Neutrophil (primary cell): ENCODE measurements at regions not wholly inside any gene's neighbourhood (a gene's known extent, or its start where the extent isn't known, plus 50 kb on each side); places are given as distances from the start of the nearest gene placed in this dataset.

Source experiments
- H3K27ac ChIP-seq: fragments of 200-600 bp; sonication (generic); 2 replicates; pipeline ENCODE4 v1.5.1; 2016; ENCODE audit warnings: mild to moderate bottlenecking, moderate library complexity
- H3K27me3 ChIP-seq: fragments of 200-600 bp; sonication (generic); 2 replicates; pipeline ENCODE4 v1.6.0; 2016; ENCODE audit warnings: mild to moderate bottlenecking
- H3K36me3 ChIP-seq: fragments of 200-600 bp; sonication (generic); 2 replicates; pipeline ENCODE4 v1.5.1; 2017
- H3K4me1 ChIP-seq, 2 experiments: fragments of 200-600 bp in 1 of 2; sonication (generic) in 1 of 2; 1 replicate in 1 of 2; 2 replicates in 1 of 2; pipeline versions ENCODE4 v1.5.1 to v1.6.1; 2013 to 2016; ENCODE audit warnings: low read depth in 1 of 2, low read length in 1 of 2, mild to moderate bottlenecking in 1 of 2, moderate library complexity in 1 of 2; ENCODE audit not compliant: control insufficient read depth in 1 of 2, insufficient read depth in 1 of 2
- H3K4me3 ChIP-seq, 2 experiments: fragments of 200-600 bp in 1 of 2; sonication (generic) in 1 of 2; 1 replicate in 1 of 2; 2 replicates in 1 of 2; pipeline ENCODE4 v1.5.1; 2013 to 2016; ENCODE audit warnings: low read depth in 1 of 2, low read length in 1 of 2, mild to moderate bottlenecking in 1 of 2, moderate library complexity in 1 of 2
- H3K9me3 ChIP-seq: fragments of 200-600 bp; sonication (generic); 2 replicates; pipeline ENCODE4 v1.5.1; 2016
- TF ChIP-seq, protein P1 (sequence below): fragments of 200-600 bp; sonication (generic); IDR thresholded peaks from 2 replicates; pipeline ENCODE4 v1.5.1; 2016; ENCODE audit warnings: antibody characterized with exemption

DNA sequence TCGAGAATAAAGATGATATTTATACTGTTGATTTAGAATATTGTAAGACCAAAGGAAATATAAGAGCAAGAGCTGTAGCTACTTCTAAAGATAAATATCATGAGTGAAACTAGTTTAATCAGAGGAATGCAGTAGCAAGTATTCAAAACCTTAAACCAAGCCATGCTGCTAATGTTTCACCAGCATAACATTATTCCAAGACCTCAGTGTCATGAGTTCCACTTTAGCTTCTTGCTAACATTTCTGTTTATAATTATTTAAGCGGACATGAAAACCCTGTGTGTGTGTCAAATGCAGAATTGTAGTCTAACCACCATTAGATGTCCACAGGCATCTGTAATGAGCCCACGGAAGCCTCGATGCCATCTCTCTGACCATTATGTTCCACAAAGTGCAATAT, 752.6 kb upstream of the MARCKS start:
- Histone ChIP-seq H3K27ac (no peak overlapping the region), H3K4me1 (no peaks in the 10 kb centered on the region), H3K4me3 (no peak overlapping the region), H3K9me3 (no peaks in the 10 kb centered on the region), H3K27me3 (no peaks in the 10 kb centered on the region), H3K36me3 (no peaks in the 10 kb centered on the region)
- TF ChIP-seq, protein P1, sequence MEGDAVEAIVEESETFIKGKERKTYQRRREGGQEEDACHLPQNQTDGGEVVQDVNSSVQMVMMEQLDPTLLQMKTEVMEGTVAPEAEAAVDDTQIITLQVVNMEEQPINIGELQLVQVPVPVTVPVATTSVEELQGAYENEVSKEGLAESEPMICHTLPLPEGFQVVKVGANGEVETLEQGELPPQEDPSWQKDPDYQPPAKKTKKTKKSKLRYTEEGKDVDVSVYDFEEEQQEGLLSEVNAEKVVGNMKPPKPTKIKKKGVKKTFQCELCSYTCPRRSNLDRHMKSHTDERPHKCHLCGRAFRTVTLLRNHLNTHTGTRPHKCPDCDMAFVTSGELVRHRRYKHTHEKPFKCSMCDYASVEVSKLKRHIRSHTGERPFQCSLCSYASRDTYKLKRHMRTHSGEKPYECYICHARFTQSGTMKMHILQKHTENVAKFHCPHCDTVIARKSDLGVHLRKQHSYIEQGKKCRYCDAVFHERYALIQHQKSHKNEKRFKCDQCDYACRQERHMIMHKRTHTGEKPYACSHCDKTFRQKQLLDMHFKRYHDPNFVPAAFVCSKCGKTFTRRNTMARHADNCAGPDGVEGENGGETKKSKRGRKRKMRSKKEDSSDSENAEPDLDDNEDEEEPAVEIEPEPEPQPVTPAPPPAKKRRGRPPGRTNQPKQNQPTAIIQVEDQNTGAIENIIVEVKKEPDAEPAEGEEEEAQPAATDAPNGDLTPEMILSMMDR, result no peak

DNA sequence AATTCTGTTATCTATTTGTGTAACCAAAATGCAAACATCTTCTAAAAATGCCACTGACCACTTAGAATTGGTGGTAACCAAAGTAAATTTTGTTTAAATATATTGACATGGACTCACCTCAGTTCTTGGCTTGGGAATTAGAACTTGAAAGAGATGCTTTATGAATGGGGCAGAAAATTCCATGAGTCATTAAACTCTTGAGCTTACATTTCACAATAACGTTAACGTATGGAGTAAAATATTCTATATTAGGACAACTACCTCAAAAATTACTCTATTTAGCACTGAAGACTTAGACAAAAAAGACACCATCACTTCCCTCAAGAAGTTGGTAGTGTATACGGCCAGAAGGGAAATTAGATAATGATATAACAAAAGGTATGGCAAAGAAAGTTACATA, 752.2 kb upstream of the MARCKS start:
- H3K27me3 ChIP-seq, result no peaks in the 10 kb centered on the region
- H3K9me3 ChIP-seq, result no peaks in the 10 kb centered on the region
- H3K36me3 ChIP-seq, result no peaks in the 10 kb centered on the region
- H3K4me1 ChIP-seq, result no peaks in the 10 kb centered on the region
- no peak overlapping the region for H3K4me3 ChIP-seq
- H3K27ac ChIP-seq, result no peak overlapping the region
- TF ChIP-seq, protein P1, result no peak

DNA sequence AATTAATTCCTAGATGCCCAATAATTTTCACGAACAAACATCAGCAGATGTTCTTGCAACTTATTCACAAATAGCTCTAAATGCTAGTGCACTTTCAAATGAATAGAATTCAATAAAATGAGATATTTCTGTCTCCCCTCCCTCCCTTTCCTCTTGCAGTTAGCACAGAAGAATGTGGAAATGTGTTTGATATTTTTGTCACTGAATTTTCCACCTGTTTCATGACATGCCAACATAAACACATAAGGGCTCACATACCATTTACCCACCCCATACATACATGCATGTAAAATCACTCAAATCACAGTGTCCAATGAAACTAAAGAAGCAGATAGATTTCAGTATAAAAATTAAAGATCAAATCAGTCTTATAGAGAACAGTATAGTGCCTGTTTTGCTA, 746.9 kb upstream of the MARCKS start:
- Histone ChIP-seq H3K27me3 (no peaks in the 10 kb centered on the region), H3K9me3 (no peaks in the 10 kb centered on the region), H3K4me1 (peaks cover 0 to 13% of the 10 kb centered on the region in 2 experiments), H3K4me3 (no peak overlapping the region), H3K36me3 (no peaks in the 10 kb centered on the region), H3K27ac (no peak overlapping the region)
- TF ChIP-seq, protein P1, result no peak

DNA sequence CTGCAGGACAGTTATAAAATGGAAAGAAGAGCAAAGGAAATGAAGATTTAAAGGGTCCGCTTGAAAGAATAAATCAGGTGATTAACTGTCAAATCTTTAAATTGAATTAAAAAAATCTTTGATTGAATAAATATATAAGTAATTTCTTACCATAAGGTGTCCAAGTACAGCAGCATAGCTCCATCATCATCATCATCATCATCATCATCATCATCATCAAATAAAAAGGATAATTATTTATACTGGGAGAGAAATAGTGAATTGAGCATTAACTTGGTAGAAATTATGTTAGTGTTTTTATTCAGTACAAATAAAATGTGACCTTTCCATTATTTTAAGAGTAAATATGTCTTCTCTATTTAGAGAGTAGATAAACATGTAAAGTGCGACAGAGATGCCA, 745.6 kb upstream of the MARCKS start:
- Histone ChIP-seq H3K9me3 (no peaks in the 10 kb centered on the region), H3K36me3 (no peaks in the 10 kb centered on the region), H3K4me3 (no peak overlapping the region), H3K4me1 (peaks cover 0 to 15% of the 10 kb centered on the region in 2 experiments), H3K27me3 (no peaks in the 10 kb centered on the region), H3K27ac (no peak overlapping the region)
- TF ChIP-seq, protein P1, result no peak

DNA sequence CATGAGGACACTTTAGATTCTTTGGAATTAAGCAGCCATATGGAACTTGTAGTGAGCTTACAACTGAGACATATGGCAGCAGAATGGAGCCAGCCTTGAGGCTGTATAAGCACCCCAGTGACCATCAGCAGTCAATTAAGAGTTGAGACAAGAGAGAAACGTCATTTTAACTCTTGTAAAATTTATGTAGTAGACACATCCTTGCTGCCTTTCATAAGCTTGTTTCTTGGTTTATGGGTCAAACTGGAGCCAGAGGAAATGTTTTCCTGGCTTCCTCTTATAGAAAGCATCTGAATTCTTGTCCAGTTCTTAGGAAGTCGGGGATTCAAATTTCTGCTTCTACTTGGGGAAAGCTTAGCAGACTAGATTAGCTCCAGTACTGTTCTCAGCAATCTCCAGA, 745.1 kb upstream of the MARCKS start:
- Histone ChIP-seq H3K4me1 (peaks cover 0 to 15% of the 10 kb centered on the region in 2 experiments), H3K36me3 (no peaks in the 10 kb centered on the region), H3K27ac (no peak overlapping the region), H3K9me3 (no peaks in the 10 kb centered on the region), H3K4me3 (no peak overlapping the region), H3K27me3 (no peaks in the 10 kb centered on the region)
- TF ChIP-seq, protein P1, result no peak

DNA sequence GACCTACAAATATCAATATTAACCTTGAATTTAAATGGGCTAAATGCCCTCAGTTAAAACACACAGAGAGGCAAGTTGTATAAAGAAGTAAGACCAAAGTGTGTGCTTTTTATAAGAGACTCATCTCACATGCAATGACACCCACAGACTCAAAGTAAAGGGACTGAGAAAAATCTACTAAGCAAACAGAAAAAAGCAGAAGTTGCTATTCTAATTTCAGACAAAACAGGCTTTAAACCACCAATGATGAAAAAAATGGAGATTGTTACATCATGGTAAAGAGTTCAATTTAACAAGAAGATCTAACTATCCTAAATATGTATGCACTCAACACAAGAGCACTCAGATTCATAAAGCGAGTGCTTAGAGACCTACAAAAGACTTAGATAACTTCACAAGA, 741.9 kb upstream of the MARCKS start:
- Histone ChIP-seq H3K4me1 (peaks cover 0 to 21% of the 10 kb centered on the region in 2 experiments), H3K9me3 (no peaks in the 10 kb centered on the region), H3K4me3 (no peak overlapping the region), H3K27me3 (no peaks in the 10 kb centered on the region), H3K36me3 (no peaks in the 10 kb centered on the region), H3K27ac (no peak overlapping the region)
- TF ChIP-seq, protein P1, result no peak
